ENCODE measurements at regions not wholly inside any gene's neighbourhood (a gene's known extent, or its start where the extent isn't known, plus 50 kb on each side); places are given as distances from the start of the nearest gene placed in this dataset.

DNA sequence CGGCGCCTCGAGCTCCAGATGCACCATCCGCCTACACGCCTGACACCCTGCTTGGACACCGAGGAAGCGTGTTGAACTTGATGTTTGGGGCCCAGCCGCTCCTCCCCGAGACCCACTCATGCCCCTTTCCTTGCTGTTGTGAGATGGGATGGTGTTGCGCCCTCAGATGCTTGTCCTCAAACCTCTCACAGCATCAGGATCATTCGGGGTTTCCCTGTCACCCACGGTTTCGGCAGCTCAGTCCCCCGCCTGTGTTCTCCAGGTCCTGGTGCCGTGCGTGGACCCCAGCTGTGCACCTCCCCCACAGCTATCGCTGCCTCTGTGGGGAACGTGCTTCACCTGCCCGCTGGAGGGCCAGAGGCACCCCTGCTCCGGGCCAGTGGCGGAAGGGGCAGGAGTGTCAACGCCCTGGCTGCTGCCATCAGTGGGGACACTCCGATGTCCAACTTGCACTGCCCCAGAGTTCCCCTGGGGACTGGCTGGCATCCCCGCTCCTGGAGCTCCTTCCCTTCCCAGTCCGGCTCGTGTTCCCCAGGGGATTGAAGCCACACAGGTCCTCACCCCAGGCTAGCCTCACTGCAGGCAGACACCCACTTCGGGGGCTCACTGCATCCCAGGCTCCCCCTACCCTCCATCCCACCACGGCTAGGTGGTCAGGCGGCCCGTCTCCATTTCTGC lies 82.3 kb upstream of the ADRA2C start:
- DNase-seq (ENCODE audit: low spot score): no peak

DNA sequence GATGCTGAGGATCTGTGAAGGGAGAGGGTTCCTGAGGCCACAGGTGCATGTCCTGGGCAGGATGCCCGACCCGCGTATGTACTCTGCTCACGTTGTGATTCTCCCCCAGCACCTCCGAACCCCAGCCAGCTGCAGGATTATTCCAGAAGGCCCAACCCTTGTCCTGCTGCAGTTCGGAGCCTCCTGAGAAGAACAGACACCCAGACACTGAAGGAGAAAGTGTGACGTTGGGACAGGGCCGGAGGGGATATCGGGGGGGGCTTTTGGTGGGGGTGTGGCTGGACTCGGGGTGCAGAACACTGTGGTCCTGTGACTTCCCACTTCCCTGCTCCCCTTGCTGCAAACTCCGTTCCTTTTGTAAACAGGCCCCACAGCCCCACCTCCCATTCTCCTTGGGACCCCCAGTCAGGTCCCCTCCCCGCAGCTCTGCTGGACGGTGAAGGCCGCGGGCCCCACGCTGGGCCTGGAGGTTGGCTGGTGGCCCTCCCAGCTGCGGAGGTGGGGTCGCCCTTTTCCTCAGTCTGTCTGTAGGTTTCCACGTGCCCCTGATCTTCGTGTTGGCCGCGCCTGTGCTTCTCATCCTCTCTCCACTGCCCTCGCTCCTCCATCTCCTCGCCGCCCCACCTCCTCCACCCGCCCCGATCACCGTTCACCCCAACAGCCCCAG lies 83.0 kb upstream of the ADRA2C start:
- DNase-seq (ENCODE audit: low spot score): no peak

DNA sequence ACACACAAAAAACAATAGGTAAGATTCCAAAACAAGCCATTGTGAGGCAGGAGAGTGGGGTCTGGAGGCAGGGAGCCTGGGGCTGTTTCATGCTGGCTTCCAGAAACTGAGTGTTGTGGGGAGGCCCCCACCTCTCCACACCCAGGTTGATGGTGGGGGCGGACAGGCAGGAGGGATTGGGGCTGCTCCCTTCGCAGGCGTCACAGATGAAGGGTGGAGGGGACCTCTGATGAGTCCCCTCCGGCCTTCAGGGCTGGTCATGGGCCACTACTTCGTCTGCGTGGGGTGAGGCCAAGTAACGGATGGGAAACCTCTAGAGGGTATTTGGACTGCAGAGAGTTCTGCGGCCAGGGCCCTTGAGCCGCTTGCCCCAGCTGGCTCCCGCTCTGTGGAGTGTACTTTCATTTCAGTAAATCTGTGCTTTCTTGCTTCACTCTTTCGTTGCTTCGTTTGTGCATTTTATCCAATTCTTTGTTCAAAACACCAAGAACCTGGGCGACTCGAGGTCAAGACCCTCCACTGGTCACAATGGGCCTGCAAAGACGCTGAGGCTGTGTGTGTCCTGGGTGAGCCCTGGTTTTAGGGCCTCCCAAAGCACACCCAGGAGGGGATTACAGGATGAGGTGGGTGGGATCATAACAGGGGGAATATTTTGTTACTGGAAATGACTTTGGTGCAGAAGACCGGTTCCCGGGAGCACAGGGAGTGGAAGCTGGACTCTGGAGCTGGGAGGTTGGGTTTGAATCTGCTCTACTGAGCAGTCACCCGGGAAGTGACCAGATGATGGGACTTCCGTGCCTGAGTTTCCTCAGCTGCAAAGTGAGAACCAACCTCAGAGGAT lies 83.7 kb upstream of the ADRA2C start:
- no peak for DNase-seq (ENCODE audit: low spot score)

DNA sequence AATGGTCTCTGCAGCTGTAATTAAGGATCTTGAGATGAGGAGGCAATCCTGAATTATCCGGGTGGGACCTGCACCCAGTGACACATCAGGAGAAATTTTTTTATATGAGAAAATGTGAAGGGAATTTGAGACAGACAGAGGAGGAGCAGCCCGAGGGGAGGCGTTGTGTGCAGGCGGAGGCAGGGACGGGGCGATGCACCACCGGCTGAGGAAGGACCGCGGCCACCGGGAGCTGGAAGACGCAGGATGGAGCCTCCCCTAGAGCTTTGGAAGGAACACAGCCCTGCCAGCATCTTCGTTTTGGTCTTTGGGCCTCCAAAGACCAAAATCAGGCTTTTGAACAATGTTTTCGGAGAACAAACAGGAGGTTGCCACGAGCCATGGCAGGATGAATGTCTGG lies 85.0 kb upstream of the ADRA2C start:
- no peak for DNase-seq (ENCODE audit: low spot score)

DNA sequence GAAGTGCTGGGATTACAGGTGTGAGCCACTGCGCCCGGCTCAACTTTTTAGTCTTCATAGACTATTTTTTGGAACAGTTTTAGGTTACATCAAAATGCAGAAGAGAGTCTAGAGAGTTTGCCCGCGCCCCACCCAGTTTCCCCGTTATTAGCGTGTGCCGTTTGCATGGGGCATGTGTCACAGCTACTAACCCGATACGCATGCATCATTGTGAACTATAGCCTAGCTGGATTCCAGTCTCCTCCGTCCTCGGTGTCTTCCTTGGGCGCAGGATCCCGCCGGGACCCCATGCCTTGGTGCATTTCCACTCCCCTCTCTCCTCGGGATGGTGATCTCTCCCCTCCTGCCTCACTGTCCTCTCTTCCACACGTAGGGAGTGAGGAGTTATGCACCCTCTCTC lies 85.5 kb upstream of the ADRA2C start:
- DNase-seq (ENCODE audit: low spot score): no peak

DNA sequence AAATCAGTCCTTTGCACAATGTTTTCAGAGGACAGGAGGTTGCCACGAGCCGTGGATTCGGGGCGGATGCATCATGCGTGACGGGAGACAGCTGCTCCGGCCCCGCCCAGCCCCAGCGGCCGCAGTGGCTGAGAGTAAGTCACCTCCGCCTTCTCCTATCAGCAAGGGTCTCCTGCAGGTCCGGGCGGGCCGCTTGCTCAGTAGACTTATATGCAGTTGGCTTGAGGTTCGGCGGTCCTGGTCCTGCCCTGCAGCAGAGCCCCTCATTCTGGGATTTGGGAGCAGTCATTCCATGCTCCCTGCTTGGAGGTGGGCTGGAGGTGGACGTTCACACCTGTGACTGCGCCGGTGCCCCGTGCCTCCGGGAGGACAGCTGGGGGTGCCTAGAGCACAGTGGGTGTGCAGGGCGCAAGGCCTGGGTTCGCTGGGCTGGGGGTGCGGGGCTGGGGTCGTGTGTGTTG lies 86.3 kb upstream of the ADRA2C start:
- no peak for DNase-seq (ENCODE audit: low spot score)

DNA sequence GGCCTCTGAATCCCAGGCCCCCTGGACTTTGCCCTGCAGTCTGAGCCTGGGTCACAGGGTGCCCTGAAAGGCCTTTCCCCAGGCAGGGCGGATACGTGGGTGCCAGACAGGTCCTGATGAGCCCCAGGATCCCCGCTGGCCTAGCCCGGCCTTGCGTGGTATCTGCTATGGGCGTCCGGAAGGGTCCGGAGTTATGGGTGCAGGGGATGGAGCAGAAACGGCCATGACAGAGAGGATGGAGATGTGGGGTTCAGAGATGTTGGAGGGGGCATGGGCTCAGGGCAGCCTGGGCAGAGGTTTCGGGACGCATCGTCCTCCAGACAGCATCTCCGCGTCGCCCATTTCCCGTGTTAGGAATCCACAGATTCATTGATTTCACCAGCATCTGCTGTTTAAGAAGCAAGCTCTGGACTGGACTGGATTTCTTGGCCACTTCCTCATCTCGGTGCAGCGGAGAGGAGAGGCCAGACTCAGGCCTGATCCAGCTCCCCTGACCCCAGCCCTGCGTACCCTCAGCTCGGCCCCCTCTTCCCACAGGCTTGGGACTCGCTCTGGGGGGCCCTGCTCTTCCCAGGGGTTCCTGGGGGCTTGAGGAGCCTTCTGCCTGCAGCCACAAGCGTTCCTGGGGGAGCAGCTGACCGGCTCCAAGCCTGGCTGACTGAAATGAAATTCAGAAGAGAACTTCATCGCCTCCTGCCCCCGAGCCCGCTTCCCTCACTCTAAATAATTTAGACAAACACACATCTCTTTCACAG lies 86.9 kb upstream of the ADRA2C start:
- no peak for DNase-seq (ENCODE audit: low spot score)

DNA sequence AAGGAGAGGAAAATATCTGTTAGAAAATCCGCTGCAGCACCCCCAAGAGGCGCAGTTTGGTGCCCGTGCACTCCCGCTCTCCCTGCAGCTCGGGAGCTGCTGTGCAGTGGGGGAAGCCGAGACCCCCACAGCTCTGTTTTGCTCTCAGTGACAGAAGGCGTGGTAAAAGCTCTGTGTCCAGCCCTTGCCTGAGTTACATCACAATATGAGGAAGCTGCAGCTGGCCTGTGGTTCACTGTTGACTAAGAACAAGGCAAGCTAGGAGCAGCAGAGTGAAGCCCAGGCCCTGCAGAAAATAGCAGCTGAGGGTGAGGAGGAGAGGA lies 88.5 kb upstream of the ADRA2C start:
- no peak for DNase-seq (ENCODE audit: low spot score)

DNA sequence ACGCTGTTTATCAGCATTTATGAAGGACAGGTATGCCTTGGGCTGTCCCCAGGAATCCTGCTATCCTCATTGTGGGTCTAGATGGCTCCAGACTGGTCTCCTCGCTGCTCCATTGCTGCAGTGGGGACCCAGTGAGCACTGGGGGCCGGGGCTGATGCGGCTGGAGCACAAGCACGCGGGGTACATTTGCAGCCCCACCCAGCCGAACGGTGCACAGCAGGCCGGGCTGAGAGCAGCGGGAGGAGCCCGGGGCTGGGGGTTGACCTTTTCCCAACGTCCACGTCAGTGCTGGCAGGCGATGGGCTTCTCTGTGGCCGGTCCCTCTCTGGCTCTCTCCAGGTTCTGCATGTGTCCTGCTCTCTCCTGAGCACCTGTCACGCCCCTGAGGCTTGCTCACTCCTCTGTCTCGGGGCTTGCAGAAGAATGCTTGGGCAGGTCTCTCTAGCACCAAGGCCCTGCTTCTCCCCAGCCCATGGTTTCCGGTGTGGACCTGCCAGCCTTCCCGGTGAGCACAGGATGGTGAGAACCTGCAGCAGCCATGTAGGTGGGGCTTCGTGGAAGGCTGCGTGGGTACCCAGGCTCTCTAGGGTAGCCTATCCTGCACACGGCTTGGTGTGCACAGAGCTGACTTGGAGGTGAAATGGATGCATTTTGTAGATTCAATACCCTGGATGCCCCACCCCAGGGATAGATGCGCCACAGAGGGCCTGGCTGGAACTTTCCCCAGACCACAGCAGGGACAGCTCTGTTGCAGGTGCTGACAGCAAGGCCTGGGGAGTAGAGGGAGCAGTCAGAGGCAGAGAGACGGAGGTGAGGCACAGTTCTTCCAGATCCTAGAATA lies 89.1 kb upstream of the ADRA2C start:
- DNase-seq (ENCODE audit: low spot score): no peak

DNA sequence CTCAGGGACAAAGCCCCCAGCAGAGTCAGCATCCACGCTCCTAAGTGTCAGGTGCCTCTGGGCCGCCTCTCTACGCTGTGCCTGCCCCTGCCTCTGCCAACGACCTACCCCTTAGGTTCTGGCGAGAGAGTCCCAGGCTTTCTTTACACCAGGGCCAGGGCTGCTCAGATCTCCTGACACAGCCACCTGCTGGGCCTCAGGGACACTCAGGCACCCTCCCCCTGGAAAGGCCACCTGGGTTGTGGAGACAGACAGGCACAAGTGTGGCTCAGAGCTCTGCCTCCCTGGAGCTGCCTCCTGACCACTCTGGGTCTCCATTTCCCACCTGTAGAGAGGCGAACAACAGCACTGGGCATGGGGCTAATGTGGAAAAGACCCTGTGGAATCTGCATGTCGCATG lies 90.0 kb upstream of the ADRA2C start:
- DNase-seq (ENCODE audit: low spot score): no peak

DNA sequence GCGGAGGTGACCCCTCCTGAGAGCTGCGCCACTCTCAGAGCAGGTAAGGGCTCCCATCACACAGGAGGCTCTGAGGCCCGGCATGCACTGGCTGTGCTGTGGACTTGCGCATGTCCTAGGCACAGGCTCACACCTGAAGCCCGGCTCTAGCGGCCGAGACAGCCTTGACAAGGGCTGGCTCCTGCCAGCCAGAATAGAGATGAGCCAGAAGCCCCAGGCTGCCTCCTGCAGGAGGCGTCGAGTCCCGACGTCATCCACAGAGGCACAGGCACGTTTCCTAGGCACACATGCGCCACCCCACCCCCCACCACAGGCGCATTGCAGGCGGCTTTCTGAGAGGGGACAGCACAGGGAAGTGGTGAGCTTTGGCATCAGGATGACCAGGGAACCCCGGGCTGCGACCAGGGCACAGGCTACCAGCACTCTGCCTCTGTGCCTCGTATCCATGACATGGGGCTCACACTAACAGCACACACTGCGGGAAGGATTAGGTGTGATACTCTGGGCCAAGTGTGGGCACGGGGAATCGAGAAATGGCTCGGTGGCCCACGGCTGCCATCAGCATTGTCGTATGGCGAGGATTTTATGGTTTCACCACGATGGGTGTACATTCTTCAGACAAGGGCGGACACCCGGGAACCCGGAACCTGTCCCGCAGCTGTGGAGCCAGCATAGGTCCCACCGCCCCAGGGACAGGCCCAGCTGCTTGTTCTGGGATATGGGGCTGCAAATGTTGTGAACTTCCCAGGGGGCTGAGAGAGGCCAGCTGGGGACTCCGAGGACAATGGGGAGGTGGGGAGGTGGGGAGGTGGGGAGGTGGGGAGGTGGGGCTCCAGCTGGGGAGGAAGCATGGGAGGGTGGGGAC lies 90.7 kb upstream of the ADRA2C start:
- DNase-seq (ENCODE audit: low spot score): no peak

DNA sequence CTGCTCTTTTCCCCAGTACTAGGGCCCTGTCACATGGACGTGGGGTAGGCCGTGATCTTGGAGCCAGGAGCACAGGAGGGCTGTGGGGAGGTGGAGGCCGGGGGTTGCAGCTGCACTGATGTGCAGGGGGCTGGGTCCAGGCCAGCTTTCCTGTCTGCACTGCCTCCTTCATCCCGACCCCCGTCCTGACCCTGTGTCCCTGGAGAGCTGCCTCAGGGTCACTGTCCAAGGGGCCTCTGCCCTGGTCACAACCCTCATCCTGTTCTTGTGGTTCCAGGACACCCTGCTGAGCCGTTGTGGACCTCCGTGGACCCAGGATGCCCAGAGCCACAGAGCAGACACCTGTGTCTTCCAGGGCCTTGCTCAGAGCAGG lies 91.7 kb upstream of the ADRA2C start:
- DNase-seq (ENCODE audit: low spot score): no peak

DNA sequence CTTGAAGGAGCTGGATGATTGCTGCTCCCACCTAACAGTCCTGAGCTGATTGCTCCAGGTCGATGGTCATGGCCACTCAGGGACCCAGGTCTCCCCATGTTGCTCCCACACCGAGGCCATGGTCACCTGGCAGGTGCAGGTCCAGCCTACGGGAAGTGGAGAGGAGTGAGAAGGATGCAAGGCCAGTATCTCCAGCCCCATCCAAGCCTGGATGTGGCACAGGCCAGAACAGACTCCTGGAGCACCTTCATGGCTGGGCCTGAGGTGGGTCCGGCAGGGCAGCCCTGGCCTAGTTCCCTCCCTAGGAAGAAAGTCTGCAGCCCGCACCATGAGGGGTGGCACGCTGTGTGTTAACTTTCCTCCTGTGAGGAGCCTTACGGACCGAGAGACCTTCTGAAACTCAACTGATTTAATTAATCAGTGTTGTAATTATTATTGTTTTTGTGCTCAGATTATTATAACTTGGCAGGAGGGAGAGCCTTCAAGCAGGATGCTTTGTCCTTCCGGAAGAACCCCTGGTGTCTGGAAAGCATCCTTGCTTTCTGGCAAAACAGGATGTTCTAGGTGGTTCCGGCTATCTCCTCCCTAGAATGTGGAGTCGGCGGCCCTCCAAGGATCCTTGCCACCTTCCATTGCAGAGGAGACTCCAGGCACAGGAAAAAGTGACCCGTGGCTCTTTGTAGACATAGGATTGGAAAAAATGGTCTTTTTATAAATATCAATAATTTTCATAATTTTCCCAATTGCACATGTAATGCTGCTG lies 92.3 kb upstream of the ADRA2C start:
- no peak for DNase-seq (ENCODE audit: low spot score)

DNA sequence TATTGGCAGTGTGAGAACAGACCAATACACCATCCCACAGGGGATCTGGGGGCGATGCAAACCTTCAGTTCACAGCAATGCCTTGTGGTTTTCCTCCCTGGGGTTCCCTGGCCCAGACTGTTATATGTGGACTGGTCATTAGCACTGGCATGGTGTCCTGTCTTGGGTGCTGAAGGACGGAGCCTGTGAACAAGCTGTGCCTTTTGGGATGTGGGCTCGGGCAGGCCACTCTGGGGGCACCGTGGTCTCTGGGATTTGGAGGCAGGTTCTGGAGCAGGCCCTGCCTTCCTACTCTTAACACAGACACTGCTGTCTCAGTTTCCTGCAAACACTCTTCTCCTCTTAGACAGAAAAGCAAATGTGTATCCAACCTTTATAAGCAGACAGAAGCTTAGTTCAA lies 93.0 kb upstream of the ADRA2C start:
- DNase-seq (ENCODE audit: low spot score): no peak

DNA sequence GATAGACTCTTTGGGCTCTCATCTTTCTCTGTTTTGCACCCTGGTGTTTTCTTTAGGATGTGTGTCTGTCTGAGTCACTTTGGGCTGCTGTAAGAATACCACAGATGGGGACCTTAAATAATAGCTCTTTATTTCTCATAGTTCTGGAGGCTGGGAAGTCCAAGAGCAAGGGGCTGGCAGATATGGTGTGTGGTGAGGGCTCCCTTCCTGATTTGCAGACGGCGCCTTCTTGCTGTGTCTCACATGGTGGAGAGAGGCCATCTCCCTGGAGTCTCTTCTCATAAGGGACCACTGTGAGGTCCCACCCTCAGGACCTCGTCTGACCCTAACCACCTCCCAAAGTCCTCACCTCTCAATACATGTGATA lies 93.7 kb upstream of the ADRA2C start:
- DNase-seq (ENCODE audit: low spot score): no peak

DNA sequence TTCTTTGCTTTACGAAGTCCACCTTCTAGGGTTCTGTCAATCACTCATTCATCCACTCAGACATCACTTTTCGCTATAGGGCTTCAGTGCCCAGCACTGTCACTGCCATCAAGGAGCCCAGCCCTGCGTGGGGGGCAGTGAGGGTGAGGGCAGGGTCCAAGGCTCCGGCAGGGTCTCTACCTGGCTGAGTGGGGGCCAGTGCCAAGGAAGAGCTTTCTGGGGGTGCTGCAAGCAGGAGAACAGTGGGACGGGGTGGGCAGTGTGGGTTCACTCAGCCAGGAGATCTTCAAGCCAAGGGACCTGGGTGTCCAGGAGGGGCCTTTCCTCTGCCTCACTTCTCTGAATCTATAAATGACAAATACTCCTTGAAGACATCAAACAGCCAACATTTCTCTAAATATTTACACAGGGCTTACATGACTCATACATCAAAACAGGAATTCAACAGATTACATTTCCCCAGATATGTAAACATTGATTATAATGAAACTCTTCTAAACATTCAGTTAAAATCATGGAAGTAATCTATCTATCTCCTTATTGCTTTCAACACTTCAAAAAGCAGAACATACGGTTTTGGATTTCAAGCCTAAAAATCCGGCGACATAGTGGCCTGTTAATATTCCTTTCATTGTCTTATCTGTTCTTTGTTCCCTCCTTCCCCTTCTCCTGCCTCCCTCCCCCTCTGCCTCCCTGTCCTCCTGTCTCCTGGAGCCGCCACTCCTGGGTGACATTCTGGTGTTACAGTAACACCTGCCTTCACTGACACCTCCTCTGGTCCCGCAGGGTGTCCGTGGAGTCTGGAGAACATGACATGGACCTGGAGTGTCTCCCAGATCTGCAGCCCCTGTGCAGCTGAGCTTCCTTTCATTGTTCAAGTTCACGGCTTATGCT lies 94.4 kb upstream of the ADRA2C start:
- DNase-seq (ENCODE audit: low spot score): no peak

DNA sequence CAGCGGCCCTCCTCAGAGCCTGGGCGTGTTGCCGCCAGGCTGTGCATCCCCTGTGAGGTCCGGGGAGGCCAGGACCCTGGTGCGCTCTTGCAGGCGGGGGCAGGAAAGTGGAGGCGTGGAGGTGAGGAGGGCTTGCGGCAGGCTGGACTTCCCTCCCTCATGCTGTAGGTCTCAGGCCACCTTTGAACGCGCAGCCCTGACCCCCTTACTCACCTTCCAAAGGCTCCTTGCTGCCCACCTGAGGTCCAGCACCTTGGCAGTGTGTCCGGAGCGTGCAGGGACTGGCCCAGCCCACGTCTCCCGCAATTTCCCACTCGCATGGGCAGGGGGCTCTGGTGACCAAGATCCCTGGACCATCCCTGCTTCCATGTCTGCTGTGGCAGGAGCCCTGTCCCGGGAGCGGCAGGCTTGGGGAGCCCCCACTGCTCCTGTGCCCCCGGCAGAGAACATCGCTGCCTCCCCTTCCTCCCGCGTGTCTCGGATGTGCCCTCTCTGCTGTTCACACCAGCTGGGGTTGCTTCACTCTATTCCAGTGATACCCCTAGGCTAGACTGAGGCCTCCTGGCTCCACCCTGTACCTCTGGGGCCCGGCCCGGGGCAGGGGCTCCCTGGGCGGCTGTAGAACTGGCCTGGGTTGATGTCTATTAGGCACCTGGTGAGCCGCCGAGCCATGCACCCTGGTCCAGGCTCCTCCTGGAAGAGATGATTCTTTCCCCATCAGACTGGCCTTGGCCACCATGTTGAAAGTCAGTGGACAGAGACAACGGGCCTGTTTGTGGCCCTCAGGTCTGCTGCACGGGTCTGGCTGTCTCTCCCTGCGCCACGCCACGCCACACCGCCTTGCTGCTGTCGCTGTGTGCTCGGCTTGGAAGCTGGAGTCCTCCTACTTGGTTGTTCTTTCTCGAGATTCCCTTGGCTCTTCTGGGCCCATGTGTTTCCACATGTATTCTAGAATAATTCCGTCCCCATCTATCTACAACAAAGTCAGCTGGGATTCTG lies 95.4 kb upstream of the ADRA2C start:
- no peak for DNase-seq (ENCODE audit: low spot score)

DNA sequence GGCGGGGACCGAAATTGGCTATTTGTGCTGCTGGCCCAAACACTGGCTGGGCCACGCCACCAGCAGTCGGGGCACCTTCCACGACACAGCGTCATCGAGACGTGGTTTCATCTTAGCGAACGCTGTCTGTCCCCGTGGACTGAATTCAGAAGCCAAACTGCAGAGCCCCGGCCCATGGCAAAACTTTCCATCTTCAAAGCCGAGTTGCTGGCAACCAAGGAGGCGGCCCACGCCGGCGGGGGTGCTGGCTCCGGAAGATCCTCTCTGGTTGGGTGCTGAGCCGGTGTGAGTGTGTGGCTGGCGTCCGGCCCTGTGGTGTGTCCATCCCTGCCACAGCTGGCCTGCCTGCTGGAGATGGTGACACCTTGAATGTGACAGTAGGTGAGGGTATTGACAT lies 96.6 kb upstream of the ADRA2C start:
- no peak for DNase-seq (ENCODE audit: low spot score)
